T-helper 2 cell treated with Interferon-gamma antibody and Interleukin-4, amounts not matched to agents 5 μg/mL and 100 μg/mL, for 36 hours (primary cell): ENCODE measurements at regions not wholly inside any gene's neighbourhood (a gene's known extent, or its start where the extent isn't known, plus 50 kb on each side); places are given as distances from the start of the nearest gene placed in this dataset.
"Not testable (repeated sequence)": the region's sequence is repeated elsewhere in the genome, so short reads cannot be mapped to it uniquely, and the experiment has no call there.

Experiments used
- DNase-seq: peaks from one replicate; pipeline ENCODE4 v3.0.0; 2021; ENCODE audit warnings: low spot score
- H3K27ac Mint-ChIP-seq: one replicate; pipeline ENCODE4 v1.8.0; 2021; ENCODE audit warnings: mild to moderate bottlenecking, mixed read lengths
- H3K27me3 Mint-ChIP-seq: one replicate; pipeline ENCODE4 v1.8.0; 2021; ENCODE audit warnings: low read depth, mixed read lengths
- H3K36me3 Mint-ChIP-seq: one replicate; pipeline ENCODE4 v1.8.0; 2021; ENCODE audit warnings: low read depth, mixed read lengths
- H3K4me1 Mint-ChIP-seq: one replicate; pipeline ENCODE4 v1.8.0; 2021; ENCODE audit warnings: low read depth, mixed read lengths
- H3K4me3 Mint-ChIP-seq: one replicate; pipeline ENCODE4 v1.8.0; 2022; ENCODE audit warnings: mild to moderate bottlenecking, moderate library complexity, mixed read lengths
- H3K9me3 Mint-ChIP-seq: one replicate; pipeline ENCODE4 v1.8.0; 2021; ENCODE audit warnings: mixed read lengths

DNA sequence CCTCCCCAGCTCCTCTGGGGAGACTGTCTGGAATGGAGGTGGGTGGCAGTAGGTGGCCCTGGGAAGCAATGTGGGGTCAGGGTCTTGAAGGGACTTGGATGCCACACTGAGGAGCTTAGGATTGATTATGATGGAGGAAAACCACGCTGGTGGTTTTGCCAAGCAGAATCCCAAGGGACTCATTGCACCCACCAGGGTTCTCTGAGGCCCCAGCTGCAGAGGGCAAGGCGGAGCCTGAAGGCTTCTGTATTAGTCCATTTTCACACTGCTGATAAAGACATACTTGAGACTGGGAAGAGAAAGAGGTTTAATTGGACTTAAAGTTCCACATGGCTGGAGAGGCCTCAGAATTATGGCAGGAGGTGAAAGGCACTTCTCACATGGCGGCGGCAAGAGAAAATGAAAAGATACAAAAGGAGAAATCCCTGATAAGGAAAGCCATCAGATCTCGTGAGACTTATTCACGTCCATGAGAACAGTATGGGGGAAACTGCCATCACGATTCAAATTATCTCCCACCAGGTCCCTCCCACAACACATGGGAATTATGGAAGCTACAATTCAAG, 87.2 kb upstream of the YWHAQ start:
- peaks cover 3% of the 10 kb centered on the region for H3K27me3 Mint-ChIP-seq
- DNase-seq, result no peak

DNA sequence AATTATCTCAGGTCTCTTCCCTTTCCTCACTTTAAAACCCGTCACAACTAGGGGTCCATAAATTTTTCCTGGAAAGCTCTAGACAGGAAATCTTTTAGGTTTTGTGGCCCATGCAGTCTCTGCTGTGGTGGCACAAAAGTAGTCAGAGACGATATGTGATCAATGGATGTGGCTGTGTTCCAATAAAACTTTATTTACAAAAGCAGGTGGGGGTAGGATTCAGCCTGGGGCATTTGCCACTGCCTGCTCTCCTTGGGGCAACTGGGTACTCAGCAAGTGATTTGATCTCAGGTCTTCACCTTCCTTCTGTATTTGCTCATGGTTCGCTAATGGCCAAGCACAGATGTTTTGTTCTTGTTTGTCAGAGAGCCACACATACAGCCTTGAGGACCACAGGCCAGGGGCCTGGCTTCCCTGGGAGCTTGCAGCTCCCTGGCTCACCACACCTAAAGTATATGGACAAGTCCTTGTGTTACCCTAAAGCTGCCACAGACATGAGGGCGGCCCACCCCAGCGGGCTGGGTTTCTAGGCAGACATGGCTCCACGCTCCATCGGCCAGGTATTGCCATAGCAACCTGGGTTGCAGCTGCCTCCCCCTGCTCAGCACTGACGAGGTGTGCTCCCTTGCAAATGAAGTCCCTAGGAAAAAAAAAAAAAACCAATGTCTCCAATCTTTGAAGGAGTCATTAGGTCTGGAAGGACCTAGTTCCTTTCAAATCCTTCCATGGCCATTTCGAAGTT, 89.7 kb upstream of the YWHAQ start:
- no peak for DNase-seq
- Mint-ChIP-seq H3K9me3 (no peaks in the 10 kb centered on the region), H3K4me1 (peaks cover 6% of the 10 kb centered on the region), H3K36me3 (no peaks in the 10 kb centered on the region), H3K27ac (no peak overlapping the region), H3K4me3 (no peak overlapping the region), H3K27me3 (peaks cover 3% of the 10 kb centered on the region)

More for the DNA sequence above, 87.2 kb upstream of the YWHAQ start:
- Mint-ChIP-seq H3K36me3 (no peaks in the 10 kb centered on the region), H3K27ac (no peak overlapping the region), H3K4me3 (no peak overlapping the region), H3K9me3 (no peaks in the 10 kb centered on the region), H3K4me1 (peaks cover 7% of the 10 kb centered on the region)

DNA sequence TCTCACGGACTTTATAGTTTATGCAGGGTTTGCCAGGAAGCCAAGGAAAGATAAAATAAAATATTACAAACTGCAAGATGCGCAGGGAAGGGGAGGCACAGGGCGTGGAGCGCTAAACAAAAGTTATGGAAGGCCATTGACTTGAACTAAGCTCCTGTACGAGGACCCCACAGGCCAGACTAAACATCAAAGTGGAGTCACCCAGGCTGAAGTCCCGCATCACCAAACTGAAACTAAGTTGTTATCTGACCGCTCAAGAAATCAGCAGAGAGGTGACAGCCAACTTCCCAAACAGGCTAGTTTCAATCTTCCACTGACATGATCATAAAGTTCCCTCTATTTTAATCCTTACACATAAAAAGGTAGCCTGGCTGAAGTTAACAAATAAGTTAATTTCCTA, 90.5 kb upstream of the YWHAQ start:
- Mint-ChIP-seq H3K9me3 (no peaks in the 10 kb centered on the region), H3K27me3 (peaks cover 3% of the 10 kb centered on the region), H3K27ac (no peak overlapping the region), H3K36me3 (no peaks in the 10 kb centered on the region), H3K4me3 (no peak overlapping the region), H3K4me1 (peaks cover 5% of the 10 kb centered on the region)
- DNase-seq, result no peak

DNA sequence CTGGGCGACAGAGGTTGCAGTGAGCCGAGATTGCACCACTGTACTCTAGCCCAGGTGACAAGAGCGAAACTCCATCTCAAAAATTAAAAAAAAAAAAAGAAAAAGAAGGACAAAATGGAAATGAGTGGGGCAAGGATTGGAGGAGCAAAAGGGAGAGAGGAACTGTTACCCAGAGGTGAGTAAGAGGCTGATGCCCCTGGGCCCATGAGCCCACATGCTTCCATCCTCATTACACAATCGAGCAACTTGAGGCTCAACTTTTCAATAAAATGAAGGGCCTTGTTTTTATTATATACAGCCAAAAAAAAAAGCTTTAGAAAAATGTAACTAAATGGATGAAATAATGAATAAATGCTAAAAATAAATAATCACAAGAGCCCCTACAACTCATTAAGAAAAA, 91.7 kb upstream of the YWHAQ start:
- peaks cover 5% of the 10 kb centered on the region for H3K4me1 Mint-ChIP-seq
- no peak overlapping the region for H3K27ac Mint-ChIP-seq
- H3K4me3 Mint-ChIP-seq, result no peak overlapping the region
- H3K36me3 Mint-ChIP-seq, result no peaks in the 10 kb centered on the region
- DNase-seq, result no peak
- H3K9me3 Mint-ChIP-seq, result no peaks in the 10 kb centered on the region
- peaks cover 3% of the 10 kb centered on the region for H3K27me3 Mint-ChIP-seq

DNA sequence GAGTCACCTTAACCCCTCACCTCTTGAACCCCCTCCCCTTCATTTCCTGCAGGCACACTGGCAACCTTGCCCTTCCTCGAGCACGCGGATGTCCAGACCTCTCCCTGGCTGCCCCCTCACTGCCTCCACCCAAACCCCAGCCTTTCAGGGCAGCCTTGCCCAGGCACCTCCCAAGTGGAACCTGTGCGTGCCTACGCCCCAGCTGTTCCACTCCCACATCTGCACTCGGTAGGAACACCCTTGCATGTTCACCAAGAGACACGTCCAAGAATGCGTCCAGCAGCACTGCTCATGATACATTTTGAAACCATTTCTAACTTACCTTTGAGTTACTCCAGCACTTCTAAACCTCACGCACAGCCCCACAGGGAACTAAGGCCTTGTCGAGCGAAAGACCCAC, 93.8 kb upstream of the YWHAQ start:
- H3K4me3 Mint-ChIP-seq, result no peak overlapping the region
- no peaks in the 10 kb centered on the region for H3K36me3 Mint-ChIP-seq
- no peak for DNase-seq
- no peaks in the 10 kb centered on the region for H3K9me3 Mint-ChIP-seq
- no peak overlapping the region for H3K27ac Mint-ChIP-seq
- peaks cover 8% of the 10 kb centered on the region for H3K4me1 Mint-ChIP-seq
- peaks cover 3% of the 10 kb centered on the region for H3K27me3 Mint-ChIP-seq

DNA sequence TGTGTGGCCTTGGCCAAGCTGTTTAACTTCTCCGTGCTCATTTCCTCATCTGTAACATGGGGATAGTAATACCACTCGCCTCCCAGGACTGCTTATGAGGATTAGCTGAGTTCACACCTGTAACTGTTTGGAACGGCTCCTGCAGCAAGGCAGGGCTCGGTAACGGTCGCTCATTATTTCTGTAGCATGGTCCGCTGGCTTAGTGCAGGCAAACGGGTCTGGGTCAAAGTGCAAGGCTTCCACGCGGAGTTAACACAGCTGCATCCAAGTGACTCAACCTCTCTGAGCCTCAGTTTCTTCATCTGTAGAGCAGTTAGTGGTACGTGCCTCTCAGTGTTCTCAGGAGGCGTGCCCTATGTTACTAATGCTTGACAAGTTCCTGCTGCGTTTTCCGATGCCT, 94.3 kb upstream of the YWHAQ start:
- DNase-seq, result no peak
- H3K36me3 Mint-ChIP-seq, result no peaks in the 10 kb centered on the region
- H3K4me1 Mint-ChIP-seq, result peaks cover 8% of the 10 kb centered on the region
- H3K9me3 Mint-ChIP-seq, result no peaks in the 10 kb centered on the region
- no peak overlapping the region for H3K27ac Mint-ChIP-seq
- H3K4me3 Mint-ChIP-seq, result no peak overlapping the region
- peaks cover 4% of the 10 kb centered on the region for H3K27me3 Mint-ChIP-seq

DNA sequence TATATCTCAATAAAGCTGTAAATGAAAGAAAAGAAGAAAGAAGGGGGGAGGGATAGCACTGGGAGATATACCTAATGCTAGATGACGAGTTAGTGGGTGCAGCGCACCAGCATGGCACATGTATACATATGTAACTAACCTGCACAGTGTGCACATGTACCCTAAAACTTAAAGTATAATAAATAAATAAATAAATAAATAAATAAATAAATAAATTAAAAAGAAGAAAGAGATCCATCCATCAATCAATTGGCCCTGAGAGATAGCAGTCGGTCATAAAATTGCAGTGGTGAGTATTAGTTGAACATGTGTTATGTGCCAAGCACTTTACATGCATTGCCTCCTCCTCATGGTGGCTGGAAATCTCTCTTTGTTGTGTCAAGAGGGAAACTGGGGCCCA, 95.2 kb upstream of the YWHAQ start:
- H3K36me3 Mint-ChIP-seq, H3K9me3 Mint-ChIP-seq, H3K4me1 Mint-ChIP-seq, H3K27me3 Mint-ChIP-seq, H3K27ac Mint-ChIP-seq, DNase-seq, H3K4me3 Mint-ChIP-seq: not testable (repeated sequence)

DNA sequence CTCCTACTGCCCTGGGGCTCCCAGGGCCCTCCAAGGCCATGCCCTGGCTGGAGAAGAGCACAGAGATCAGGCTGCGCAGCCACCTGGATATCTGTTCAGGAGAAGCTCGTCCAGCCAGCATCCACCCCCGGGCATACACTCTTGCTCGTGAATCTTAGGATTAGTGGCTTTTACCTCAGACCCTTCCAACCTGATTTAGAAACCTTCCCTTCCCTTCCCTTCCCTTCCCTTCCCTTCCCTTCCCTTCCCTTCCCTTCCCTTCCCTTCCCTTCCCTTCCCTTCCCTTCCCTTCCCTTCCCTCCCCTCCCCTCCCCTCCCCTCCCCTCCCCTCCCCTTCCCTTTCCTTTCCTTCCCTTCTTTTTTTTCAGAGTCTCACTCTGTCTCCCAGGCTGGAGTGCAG, 99.7 kb upstream of the YWHAQ start:
- H3K27ac Mint-ChIP-seq, H3K9me3 Mint-ChIP-seq, H3K27me3 Mint-ChIP-seq, H3K36me3 Mint-ChIP-seq, DNase-seq, H3K4me3 Mint-ChIP-seq: not testable (repeated sequence)
- peaks cover 12% of the 10 kb centered on the region for H3K4me1 Mint-ChIP-seq

DNA sequence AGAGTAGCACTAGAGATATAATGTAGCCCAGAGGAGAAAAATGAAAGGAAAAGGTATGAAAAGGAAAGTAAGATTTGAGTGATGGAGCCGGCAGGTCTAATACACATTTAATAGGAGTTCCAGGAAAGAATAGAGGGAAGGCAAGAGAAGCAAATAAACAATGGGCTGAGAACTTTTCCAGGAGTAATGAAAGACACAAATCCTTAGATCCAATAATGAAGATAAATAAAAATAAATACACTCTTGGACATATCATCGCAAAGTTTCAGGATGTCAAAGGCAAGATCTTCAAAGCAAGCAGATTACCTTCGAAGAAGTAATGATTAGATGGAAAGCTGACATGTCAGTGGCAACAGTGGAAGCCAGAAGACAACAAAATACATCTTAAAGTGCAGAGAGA, 102.0 kb upstream of the YWHAQ start:
- H3K36me3 Mint-ChIP-seq, result peaks cover 2% of the 10 kb centered on the region
- H3K9me3 Mint-ChIP-seq, result peaks cover 9% of the 10 kb centered on the region
- H3K27me3 Mint-ChIP-seq, result peaks cover 3% of the 10 kb centered on the region
- no peak overlapping the region for H3K4me3 Mint-ChIP-seq
- H3K27ac Mint-ChIP-seq, result no peak overlapping the region
- peaks cover 31% of the 10 kb centered on the region for H3K4me1 Mint-ChIP-seq
- DNase-seq, result no peak

DNA sequence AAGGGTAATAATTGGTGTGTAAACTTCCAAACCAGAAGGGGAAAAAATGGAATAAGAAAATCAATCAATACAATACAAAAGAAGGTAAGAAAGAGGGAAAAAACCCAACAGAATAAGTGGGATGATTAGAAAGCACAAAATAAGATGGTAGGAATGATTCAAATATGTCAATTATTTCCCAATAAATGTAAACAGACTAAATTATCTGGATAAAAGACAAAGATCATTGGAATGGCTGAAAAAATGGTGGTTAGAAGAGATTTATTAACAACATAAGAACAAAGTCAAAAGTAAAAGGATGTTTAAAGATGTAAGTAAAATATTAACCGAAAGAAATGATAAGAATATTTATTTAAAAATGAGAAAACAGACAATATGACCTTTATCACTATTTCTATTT, 103.5 kb upstream of the YWHAQ start:
- Mint-ChIP-seq H3K4me1 (peaks cover 40% of the 10 kb centered on the region), H3K27ac (peak overlapping the region; percentile 27)

DNA sequence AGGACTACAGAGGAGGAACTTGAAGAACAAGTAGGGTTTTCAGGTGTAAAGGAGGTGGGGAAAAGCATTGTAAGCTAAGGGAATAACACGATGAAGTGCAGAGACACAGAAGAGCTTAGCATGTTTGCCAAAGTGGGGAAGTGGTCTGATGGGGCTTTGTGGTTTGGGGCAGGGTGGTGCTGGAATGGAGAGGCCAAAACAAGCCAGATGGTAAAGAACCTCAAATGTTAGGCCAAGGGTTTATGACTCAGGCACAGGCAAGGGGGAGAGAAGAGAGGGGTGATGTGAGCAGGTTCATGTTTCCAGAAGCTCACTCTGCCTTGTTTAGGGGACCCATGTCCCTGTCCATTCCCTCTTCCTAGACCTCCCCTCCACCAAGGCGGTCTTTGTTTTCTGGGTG, 104.5 kb upstream of the YWHAQ start:
- peaks cover 2% of the 10 kb centered on the region for H3K36me3 Mint-ChIP-seq
- H3K27ac Mint-ChIP-seq, result peak overlapping the region; percentile 68
- H3K4me3 Mint-ChIP-seq, result peak overlapping the region; percentile 23
- DNase-seq, result no peak
- peaks cover 9% of the 10 kb centered on the region for H3K9me3 Mint-ChIP-seq
- H3K4me1 Mint-ChIP-seq, result peaks cover 41% of the 10 kb centered on the region
- no peaks in the 10 kb centered on the region for H3K27me3 Mint-ChIP-seq

More for the DNA sequence above, 103.5 kb upstream of the YWHAQ start:
- no peak for DNase-seq
- no peak overlapping the region for H3K4me3 Mint-ChIP-seq
- H3K27me3 Mint-ChIP-seq, result peaks cover 3% of the 10 kb centered on the region
- peaks cover 2% of the 10 kb centered on the region for H3K36me3 Mint-ChIP-seq
- peaks cover 9% of the 10 kb centered on the region for H3K9me3 Mint-ChIP-seq

DNA sequence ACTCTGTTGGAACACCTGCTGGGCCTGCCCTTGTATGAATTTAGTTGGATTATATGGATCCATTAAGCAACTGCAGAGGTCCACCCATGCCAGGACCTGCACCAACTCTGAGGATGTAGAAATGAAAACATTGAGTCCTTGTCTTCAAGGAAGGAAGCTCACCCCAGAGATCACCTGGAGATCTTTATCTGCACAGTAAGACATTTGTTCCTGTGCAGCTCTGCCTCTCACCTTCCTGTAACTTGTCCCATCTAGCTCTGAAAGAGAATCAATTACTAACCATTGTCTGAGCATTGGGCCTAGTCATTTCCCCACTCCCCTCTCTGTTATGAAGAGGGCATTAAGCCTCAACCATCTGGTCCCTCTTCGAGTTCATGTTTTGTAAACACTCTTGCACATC, 105.2 kb upstream of the YWHAQ start:
- no peak for DNase-seq
- peak overlapping the region; percentile 85 for H3K27ac Mint-ChIP-seq
- H3K9me3 Mint-ChIP-seq, result peaks cover 9% of the 10 kb centered on the region
- H3K4me1 Mint-ChIP-seq, result peaks cover 41% of the 10 kb centered on the region
- no peaks in the 10 kb centered on the region for H3K27me3 Mint-ChIP-seq
- H3K36me3 Mint-ChIP-seq, result peaks cover 2% of the 10 kb centered on the region
- peak overlapping the region; percentile 52 for H3K4me3 Mint-ChIP-seq

DNA sequence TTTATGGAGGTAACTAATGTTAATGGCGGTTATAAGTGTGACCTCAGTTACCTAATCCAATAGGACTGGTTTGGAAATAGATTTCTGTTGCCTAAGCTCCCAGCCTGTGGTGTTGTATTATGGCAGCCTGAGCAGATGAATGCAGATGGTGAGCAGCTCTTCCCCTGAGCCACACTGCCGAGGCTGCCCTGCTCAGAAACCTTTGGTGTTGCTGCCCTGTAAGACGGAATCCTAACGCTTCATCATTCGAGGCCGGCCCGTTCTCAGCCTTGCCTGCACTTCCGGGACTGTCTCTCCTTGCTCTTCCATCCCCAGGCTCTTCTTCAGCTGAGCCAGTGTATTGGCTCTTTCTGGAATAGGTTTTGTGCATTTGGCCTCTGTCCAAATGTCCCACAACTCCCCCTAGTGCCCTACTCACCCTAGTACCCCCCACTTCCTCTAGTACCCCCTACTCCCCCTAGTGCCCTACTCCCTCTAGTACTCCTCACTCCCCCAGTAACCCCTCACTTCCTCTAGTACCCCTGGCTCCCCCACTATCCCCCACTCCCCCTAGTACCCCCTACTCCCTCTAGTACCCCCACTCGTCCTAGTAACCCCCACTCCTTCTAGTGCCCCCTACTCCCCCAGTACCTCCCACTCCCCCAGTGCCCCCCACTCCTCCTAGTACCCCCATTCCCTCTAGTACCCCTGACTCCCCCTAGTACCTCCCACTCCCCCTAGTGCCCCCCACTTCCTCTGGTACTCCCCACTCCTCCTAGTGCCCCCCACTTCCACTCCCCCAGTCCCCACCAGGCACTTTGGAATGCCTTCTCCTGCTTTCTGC, 106.0 kb upstream of the TAF1B start:
- Mint-ChIP-seq H3K27ac (peak overlapping the region; percentile 62), H3K27me3 (no peaks in the 10 kb centered on the region), H3K36me3 (peaks cover 2% of the 10 kb centered on the region), H3K9me3 (peaks cover 9% of the 10 kb centered on the region), H3K4me1 (peaks cover 41% of the 10 kb centered on the region), H3K4me3 (no peak overlapping the region)
- no peak for DNase-seq

DNA sequence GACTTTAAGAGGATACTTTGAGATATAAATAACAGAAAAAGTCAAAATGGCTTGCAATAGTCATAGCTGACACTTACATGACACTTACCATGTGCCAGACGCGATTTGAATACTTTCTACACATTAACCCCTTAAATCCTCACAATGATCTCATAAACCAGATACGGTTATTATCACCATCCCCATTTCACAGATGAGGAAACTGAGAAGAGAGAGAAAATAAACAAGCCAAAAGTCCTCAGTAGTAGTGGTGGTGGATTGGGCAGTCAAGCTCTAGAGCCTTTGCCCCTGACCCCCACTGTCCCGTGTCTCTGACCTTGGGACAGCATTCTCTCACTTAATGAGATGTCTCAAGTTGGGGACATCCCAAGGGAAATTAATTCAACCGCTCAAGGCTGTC, 105.2 kb upstream of the TAF1B start:
- H3K27me3 Mint-ChIP-seq, result no peaks in the 10 kb centered on the region

More for the DNA sequence above, 105.2 kb upstream of the TAF1B start:
- peak overlapping the region; percentile 46 for H3K27ac Mint-ChIP-seq
- H3K4me1 Mint-ChIP-seq, result peaks cover 39% of the 10 kb centered on the region
- no peak for DNase-seq
- peaks cover 9% of the 10 kb centered on the region for H3K9me3 Mint-ChIP-seq
- peak overlapping the region; percentile 50 for H3K4me3 Mint-ChIP-seq
- peaks cover 2% of the 10 kb centered on the region for H3K36me3 Mint-ChIP-seq
